GM23248 (cell line): ENCODE measurements at regions not wholly inside any gene's neighbourhood (a gene's known extent, or its start where the extent isn't known, plus 50 kb on each side); places are given as distances from the start of the nearest gene placed in this dataset.

Experiments
- DNase-seq: peaks from one replicate; pipeline ENCODE4 v3.0.0-alpha.2; 2015
- H2AFZ ChIP-seq: fragments of 200-600 bp; sonication (generic); 2 replicates; pipeline ENCODE4 v1.6.1; 2016; ENCODE audit warnings: antibody characterized with exemption
- H3F3A ChIP-seq: fragments of 200-600 bp; sonication (generic); 2 replicates; pipeline ENCODE4 v1.6.1; 2016; ENCODE audit warnings: mild to moderate bottlenecking, antibody characterized with exemption, mixed run types; ENCODE audit not compliant: insufficient read depth
- H3K27ac ChIP-seq: fragments of 200-600 bp; sonication (generic); 2 replicates; pipeline ENCODE4 v1.5.1; 2016; ENCODE audit warnings: mild to moderate bottlenecking
- H3K27me3 ChIP-seq: fragments of 200-600 bp; sonication (generic); replicated peaks from 2 replicates; pipeline ENCODE4 v1.6.1; 2016; ENCODE audit warnings: mild to moderate bottlenecking; ENCODE audit not compliant: insufficient read depth
- H3K36me3 ChIP-seq: fragments of 200-600 bp; sonication (generic); 2 replicates; pipeline ENCODE4 v1.6.1; 2016; ENCODE audit warnings: low read depth, mild to moderate bottlenecking
- H3K4me1 ChIP-seq: fragments of 200-600 bp; sonication (generic); 2 replicates; pipeline ENCODE4 v1.6.1; 2016; ENCODE audit warnings: mild to moderate bottlenecking; ENCODE audit not compliant: insufficient read depth
- H3K4me2 ChIP-seq: fragments of 200-600 bp; sonication (generic); one replicate; pipeline ENCODE4 v1.6.1; 2016; ENCODE audit warnings: mild to moderate bottlenecking; ENCODE audit not compliant: unreplicated experiment
- H3K4me3 ChIP-seq: fragments of 200-600 bp; sonication (generic); 2 replicates; pipeline ENCODE4 v1.5.1; 2016; ENCODE audit warnings: mild to moderate bottlenecking
- H3K79me2 ChIP-seq: fragments of 200-600 bp; sonication (generic); 2 replicates; pipeline ENCODE4 v1.6.1; 2016; ENCODE audit warnings: mild to moderate bottlenecking; ENCODE audit not compliant: insufficient read depth
- H3K9ac ChIP-seq: fragments of 200-600 bp; sonication (generic); 2 replicates; pipeline ENCODE4 v1.6.1; 2016; ENCODE audit warnings: mild to moderate bottlenecking
- H3K9me2 ChIP-seq: fragments of 200-600 bp; sonication (generic); 2 replicates; pipeline ENCODE4 v1.6.1; 2016; ENCODE audit warnings: mixed run types, mild to moderate bottlenecking, moderate library complexity; ENCODE audit not compliant: insufficient read depth
- H3K9me3 ChIP-seq: fragments of 200-600 bp; sonication (generic); one replicate; pipeline ENCODE4 v1.6.1; 2017; ENCODE audit warnings: low read depth
- H4K20me1 ChIP-seq: fragments of 200-600 bp; sonication (generic); 2 replicates; pipeline ENCODE4 v1.6.0; 2016; ENCODE audit not compliant: insufficient read depth
- EZH2 ChIP-seq: fragments of 200-600 bp; sonication (generic); IDR thresholded peaks from 2 replicates; pipeline ENCODE4 v1.6.1; 2018; ENCODE audit warnings: antibody characterized with exemption, mild to moderate bottlenecking; ENCODE audit not compliant: insufficient read depth, poor library complexity, severe bottlenecking
- EZH2phosphoT487 ChIP-seq: fragments of 200-600 bp; sonication (generic); IDR thresholded peaks from 2 replicates; pipeline ENCODE4 v1.6.1; 2018; ENCODE audit warnings: antibody characterized with exemption, moderate library complexity, mild to moderate bottlenecking, low read depth; ENCODE audit not compliant: insufficient read depth
- WGBS, 2 experiments: methylation state at CpG; one replicate each; pipeline ENCODE4 v1.1.6; 2015 to 2017; ENCODE audit warnings: low lambda C conversion rate in 2 of 2, low coverage in 1 of 2; ENCODE audit errors: missing lambda C conversion rate in 2 of 2; 5-methylcytosine and 5-hydroxymethylcytosine counted together
- in situ Hi-C: fragments of 300-500 bp; cut with MboI; formaldehyde crosslinking; loops from 2 replicates; pipeline ENCODE4 v1.15.0; 2020

- peak; percentile 38 for DNase-seq
- Histone ChIP-seq H3K4me2 (no peak overlapping the region), H3K4me3 (no peak overlapping the region), H3K9me3 (no peaks in the 10 kb centered on the region), H3K79me2 (peaks cover 99% of the 10 kb centered on the region), H3F3A (peaks cover 98% of the 10 kb centered on the region), H3K27me3 (no peaks in the 10 kb centered on the region), H3K9me2 (no peaks in the 10 kb centered on the region), H3K9ac (peak overlapping the region; percentile 4; the same call in 1 of the 2 replicates), H3K36me3 (peaks cover 89% of the 10 kb centered on the region), H4K20me1 (no peaks in the 10 kb centered on the region; the same call in 1 of the 2 replicates), H2AFZ (no peak overlapping the region), H3K4me1 (peaks cover 77% of the 10 kb centered on the region), H3K27ac (peak overlapping the region; percentile 99)
- in situ Hi-C loops, result no loop called here
- no peak for TF ChIP-seq EZH2phosphoT487
- TF ChIP-seq EZH2, result no peak
- 85 to 93% methylated on average over 5 of the region's 5 CpGs for WGBS, 2 experiments
These were observed 146.7 kb upstream of the KLF14 start for GRCh38 chr7:130880668-130881067.

- WGBS, 2 experiments, result 67 to 68% methylated on average over 3 of the region's 3 CpGs
- H3K36me3 ChIP-seq, result peaks cover 91% of the 10 kb centered on the region
- peaks cover 77% of the 10 kb centered on the region for H3K4me1 ChIP-seq
- no peak overlapping the region for H3K4me2 ChIP-seq
- no peak for TF ChIP-seq EZH2
- no peak for TF ChIP-seq EZH2phosphoT487
- no peak overlapping the region for H2AFZ ChIP-seq
- no peaks in the 10 kb centered on the region for H3K27me3 ChIP-seq
- peak overlapping the region; percentile 99 for H3K27ac ChIP-seq
- in situ Hi-C loops, result no loop called here
- peaks cover 99% of the 10 kb centered on the region for H3K79me2 ChIP-seq
- H3K9me2 ChIP-seq, result no peaks in the 10 kb centered on the region
- peaks cover 98% of the 10 kb centered on the region for H3F3A ChIP-seq
- peak; percentile 19 for DNase-seq
- no peak overlapping the region for H3K4me3 ChIP-seq
- H4K20me1 ChIP-seq, result no peaks in the 10 kb centered on the region; the same call in 1 of the 2 replicates
- peak overlapping the region; percentile 4 for H3K9ac ChIP-seq
- no peaks in the 10 kb centered on the region for H3K9me3 ChIP-seq
These were observed 147.2 kb upstream of the KLF14 start for GRCh38 chr7:130881091-130881798.

- no peak overlapping the region for H2AFZ ChIP-seq
- H3K9ac ChIP-seq, result peak overlapping the region; percentile 4
- TF ChIP-seq EZH2phosphoT487 (no peak), EZH2 (no peak)
- H3K4me2 ChIP-seq, result no peak overlapping the region
- peaks cover 77% of the 10 kb centered on the region for H3K4me1 ChIP-seq
- peaks cover 98% of the 10 kb centered on the region for H3F3A ChIP-seq
- peak; percentile 16 for DNase-seq
- in situ Hi-C loops, result no loop called here
- H3K79me2 ChIP-seq, result peaks cover 99% of the 10 kb centered on the region
- H3K4me3 ChIP-seq, result no peak overlapping the region
- peak overlapping the region; percentile 99 for H3K27ac ChIP-seq
- H3K9me3 ChIP-seq, result no peaks in the 10 kb centered on the region
- H3K9me2 ChIP-seq, result no peaks in the 10 kb centered on the region
- peaks cover 90% of the 10 kb centered on the region for H3K36me3 ChIP-seq
- WGBS, 2 experiments, result 65 to 76% methylated on average over 5 of the region's 5 CpGs
- no peaks in the 10 kb centered on the region; the same call in 1 of the 2 replicates for H4K20me1 ChIP-seq
- H3K27me3 ChIP-seq, result no peaks in the 10 kb centered on the region
These were observed 147.8 kb upstream of the KLF14 start for GRCh38 chr7:130881799-130882141.

- no peaks in the 10 kb centered on the region for H3K27me3 ChIP-seq
- H3K4me2 ChIP-seq, result no peak overlapping the region
- in situ Hi-C loops, result no loop called here
- no peak overlapping the region for H3K4me3 ChIP-seq
- TF ChIP-seq EZH2 (no peak), EZH2phosphoT487 (no peak)
- H3K4me1 ChIP-seq, result peaks cover 77% of the 10 kb centered on the region
- peak; percentile 60 for DNase-seq
- no peaks in the 10 kb centered on the region for H3K9me3 ChIP-seq
- peak overlapping the region; percentile 99 for H3K27ac ChIP-seq
- H2AFZ ChIP-seq, result no peak overlapping the region
- H4K20me1 ChIP-seq, result no peaks in the 10 kb centered on the region
- H3K9ac ChIP-seq, result peak overlapping the region; percentile 37
- H3K9me2 ChIP-seq, result no peaks in the 10 kb centered on the region
- WGBS, 2 experiments, result 88 to 90% methylated on average over 2 of the region's 2 CpGs
- peaks cover 97% of the 10 kb centered on the region for H3K79me2 ChIP-seq
- peaks cover 95% of the 10 kb centered on the region for H3F3A ChIP-seq
- H3K36me3 ChIP-seq, result peaks cover 87% of the 10 kb centered on the region
These were observed 148.4 kb upstream of the KLF14 start for GRCh38 chr7:130882396-130882795.
